ENCODE measurements at regions not wholly inside any gene's neighbourhood (a gene's known extent, or its start where the extent isn't known, plus 50 kb on each side); places are given as distances from the start of the nearest gene placed in this dataset.

DNA sequence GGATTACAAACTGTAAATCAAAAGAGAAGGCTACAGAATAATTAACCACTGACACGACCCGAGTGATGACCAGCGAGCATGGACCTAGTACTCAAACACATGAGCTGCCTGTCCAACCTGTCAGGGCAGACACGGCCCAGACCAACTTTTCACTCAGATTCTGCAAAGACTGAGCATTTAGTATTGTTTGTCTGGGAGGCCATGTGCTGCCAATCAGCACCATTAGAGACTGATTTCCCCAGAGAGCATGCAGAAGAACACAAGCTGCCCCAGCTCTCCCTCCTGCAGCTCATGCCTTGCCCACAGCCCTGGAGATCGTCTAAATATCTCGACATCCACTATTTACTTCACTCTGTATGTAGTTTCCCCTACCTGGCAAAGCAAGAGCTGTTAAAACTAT, 172.6 kb upstream of the INHBA start:
- H3K9ac ChIP-seq (ENCODE audit: insufficient read depth, low read length, poor library complexity, severe bottlenecking), result no peak overlapping the region
- H3K27ac ChIP-seq (ENCODE audit: low read depth in 1 of 2, low read length in 2 of 2), result no peak overlapping the region
- H3K27me3 ChIP-seq (ENCODE audit: control insufficient read depth in 2 of 2, insufficient read depth in 2 of 2, low read length in 2 of 2), result no peaks in the 10 kb centered on the region
- Mint-ChIP-seq H3K4me1 (peaks cover 23% of the 10 kb centered on the region), H3K27me3 (ENCODE audit: low read depth in 3 of 3) (peaks cover 0 to 2% (median 1%) of the 10 kb centered on the region in 3 donors), H3K36me3 (no peaks in the 10 kb centered on the region), H3K27ac (peak overlapping the region in 2 of 7 donors; percentile 17 to 22), H3K4me3 (no peak overlapping the region), H3K9me3 (no peaks in the 10 kb centered on the region)
- no peaks in the 10 kb centered on the region for H4K20me1 ChIP-seq (ENCODE audit: insufficient read depth, low read length)
- no peak for DNase-seq
- no peak overlapping the region for H3K4me3 ChIP-seq (replicated peaks in 1 of 3; ENCODE audit: low read depth in 2 of 3, low read length in 3 of 3)
- TF ChIP-seq, protein P1, sequence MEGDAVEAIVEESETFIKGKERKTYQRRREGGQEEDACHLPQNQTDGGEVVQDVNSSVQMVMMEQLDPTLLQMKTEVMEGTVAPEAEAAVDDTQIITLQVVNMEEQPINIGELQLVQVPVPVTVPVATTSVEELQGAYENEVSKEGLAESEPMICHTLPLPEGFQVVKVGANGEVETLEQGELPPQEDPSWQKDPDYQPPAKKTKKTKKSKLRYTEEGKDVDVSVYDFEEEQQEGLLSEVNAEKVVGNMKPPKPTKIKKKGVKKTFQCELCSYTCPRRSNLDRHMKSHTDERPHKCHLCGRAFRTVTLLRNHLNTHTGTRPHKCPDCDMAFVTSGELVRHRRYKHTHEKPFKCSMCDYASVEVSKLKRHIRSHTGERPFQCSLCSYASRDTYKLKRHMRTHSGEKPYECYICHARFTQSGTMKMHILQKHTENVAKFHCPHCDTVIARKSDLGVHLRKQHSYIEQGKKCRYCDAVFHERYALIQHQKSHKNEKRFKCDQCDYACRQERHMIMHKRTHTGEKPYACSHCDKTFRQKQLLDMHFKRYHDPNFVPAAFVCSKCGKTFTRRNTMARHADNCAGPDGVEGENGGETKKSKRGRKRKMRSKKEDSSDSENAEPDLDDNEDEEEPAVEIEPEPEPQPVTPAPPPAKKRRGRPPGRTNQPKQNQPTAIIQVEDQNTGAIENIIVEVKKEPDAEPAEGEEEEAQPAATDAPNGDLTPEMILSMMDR (IDR thresholded peaks at IDR 0.05), result no peak
- intact Hi-C loops (cut with micrococcal nuclease), result no loop called here
- H3K79me2 ChIP-seq (ENCODE audit: insufficient read depth, low read length), result no peaks in the 10 kb centered on the region
- 91% methylated on average over 5 of the region's 6 CpGs for WGBS (ENCODE audit: insufficient coverage)
- no peaks in the 10 kb centered on the region for H3K36me3 ChIP-seq (replicated peaks in 1 of 2; ENCODE audit: control insufficient read depth in 1 of 2, insufficient read depth in 2 of 2, low read length in 2 of 2)
- H3K4me2 ChIP-seq (replicated peaks; ENCODE audit: extremely low read depth, low read length, poor library complexity, severe bottlenecking), result no peak overlapping the region
- no peaks in the 10 kb centered on the region for H3K9me3 ChIP-seq (replicated peaks in 1 of 2; ENCODE audit: control insufficient read depth in 1 of 2, insufficient read depth in 1 of 2, low read length in 2 of 2)
- H3K4me1 ChIP-seq (ENCODE audit: control insufficient read depth in 1 of 2, insufficient read depth in 2 of 2, low read length in 2 of 2), result peaks cover 11 to 17% of the 10 kb centered on the region in 2 donors
- H2AFZ ChIP-seq (ENCODE audit: insufficient read depth, low read depth, low read length, poor library complexity, severe bottlenecking), result no peak overlapping the region

DNA sequence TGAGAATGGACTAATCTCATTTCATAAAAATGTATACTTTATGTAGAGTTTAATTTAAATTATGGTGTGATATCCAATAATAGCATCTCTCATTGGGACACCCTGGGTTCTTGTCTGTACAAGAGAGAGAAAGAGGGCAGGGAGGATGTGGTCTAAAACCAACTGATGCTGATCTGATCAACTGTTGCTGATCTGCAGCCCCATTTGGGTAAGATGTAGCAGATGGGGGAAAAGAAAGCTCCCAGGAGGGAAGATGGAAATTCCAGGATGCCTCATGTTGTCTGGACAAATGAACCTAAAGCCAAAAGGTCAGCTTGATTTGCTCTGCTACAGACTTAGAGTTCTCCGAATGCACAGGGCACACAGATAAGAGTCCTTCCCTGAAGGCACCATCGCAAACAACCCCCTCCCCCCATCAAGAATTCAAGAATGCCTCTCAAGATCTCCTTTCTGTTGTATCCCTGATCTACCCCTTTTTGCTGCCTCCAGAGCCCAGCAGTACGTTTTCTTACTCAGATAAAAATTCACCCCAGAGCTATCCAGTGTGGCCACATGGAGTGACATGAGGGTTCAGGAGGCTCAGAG, 171.4 kb upstream of the INHBA start:
- H3K4me3 Mint-ChIP-seq, result no peak overlapping the region
- Histone ChIP-seq H3K9ac (ENCODE audit: insufficient read depth, low read length, poor library complexity, severe bottlenecking) (no peak overlapping the region), H3K27ac (ENCODE audit: low read depth in 1 of 2, low read length in 2 of 2) (no peak overlapping the region), H2AFZ (ENCODE audit: insufficient read depth, low read depth, low read length, poor library complexity, severe bottlenecking) (no peak overlapping the region), H3K4me3 (replicated peaks in 1 of 3; ENCODE audit: low read depth in 2 of 3, low read length in 3 of 3) (no peak overlapping the region), H3K4me2 (replicated peaks; ENCODE audit: extremely low read depth, low read length, poor library complexity, severe bottlenecking) (no peak overlapping the region), H3K79me2 (ENCODE audit: insufficient read depth, low read length) (no peaks in the 10 kb centered on the region), H3K36me3 (replicated peaks in 1 of 2; ENCODE audit: control insufficient read depth in 1 of 2, insufficient read depth in 2 of 2, low read length in 2 of 2) (no peaks in the 10 kb centered on the region), H3K27me3 (ENCODE audit: control insufficient read depth in 2 of 2, insufficient read depth in 2 of 2, low read length in 2 of 2) (no peaks in the 10 kb centered on the region), H3K4me1 (ENCODE audit: control insufficient read depth in 1 of 2, insufficient read depth in 2 of 2, low read length in 2 of 2) (peaks cover 17 to 22% of the 10 kb centered on the region in 2 donors), H4K20me1 (ENCODE audit: insufficient read depth, low read length) (no peaks in the 10 kb centered on the region), H3K9me3 (replicated peaks in 1 of 2; ENCODE audit: control insufficient read depth in 1 of 2, insufficient read depth in 1 of 2, low read length in 2 of 2) (no peaks in the 10 kb centered on the region)
- peak overlapping the region in 1 of 7 donors; percentile 14 for H3K27ac Mint-ChIP-seq
- peak in 1 of 3 donors; percentile 21 for DNase-seq
- H3K9me3 Mint-ChIP-seq, result no peaks in the 10 kb centered on the region
- peaks cover 28% of the 10 kb centered on the region for H3K4me1 Mint-ChIP-seq
- 97% methylated on average over 3 of the region's 3 CpGs for WGBS (ENCODE audit: insufficient coverage)
- TF ChIP-seq, protein P1 (IDR thresholded peaks at IDR 0.05), result no peak
- H3K27me3 Mint-ChIP-seq (ENCODE audit: low read depth in 3 of 3), result peaks cover 0 to 2% (median 1%) of the 10 kb centered on the region in 3 donors
- H3K36me3 Mint-ChIP-seq, result no peaks in the 10 kb centered on the region
- intact Hi-C loops (cut with micrococcal nuclease), result no loop called here

Measured in CD14-positive monocyte (primary cell).